ENCODE measurements at regions not wholly inside any gene's neighbourhood (a gene's known extent, or its start where the extent isn't known, plus 50 kb on each side); places are given as distances from the start of the nearest gene placed in this dataset.

- intact Hi-C loops (cut with DNase I): no loop called here
- DNase-seq: no peak
- Histone ChIP-seq H3K36me3 (replicated peaks in 1 of 2) (no peaks in the 10 kb centered on the region), H3K27me3 (no peaks in the 10 kb centered on the region), H3K4me1 (replicated peaks in 1 of 2) (no peaks in the 10 kb centered on the region), H3K9me3 (replicated peaks in 1 of 3) (no peaks in the 10 kb centered on the region), H3K27ac (no peak overlapping the region), H3K4me3 (no peak overlapping the region)
- WGBS, 4 donors: 85 to 97% (median 90%) methylated on average over 3 of the region's 3 CpGs
- TF ChIP-seq CTCF (IDR thresholded peaks at IDR 0.05) (no peak), POLR2A (IDR thresholded peaks at IDR 0.05) (no peak)
Measured at GRCh38 chr12:116465407-116465806, 93.8 kb upstream of the MAP1LC3B2 start.

- no peaks in the 10 kb centered on the region for H3K27me3 ChIP-seq
- WGBS, 4 donors: 58 to 68% (median 64%) methylated on average over 4 of the region's 4 CpGs
- DNase-seq: no peak
- H3K9me3 ChIP-seq (replicated peaks in 1 of 3): no peaks in the 10 kb centered on the region
- intact Hi-C loops (cut with DNase I): no loop called here
- no peaks in the 10 kb centered on the region for H3K36me3 ChIP-seq (replicated peaks in 1 of 2)
- no peaks in the 10 kb centered on the region for H3K4me1 ChIP-seq (replicated peaks in 1 of 2)
- H3K27ac ChIP-seq: no peak overlapping the region
- no peak for TF ChIP-seq POLR2A (IDR thresholded peaks at IDR 0.05)
- no peak for TF ChIP-seq CTCF (IDR thresholded peaks at IDR 0.05)
- no peak overlapping the region for H3K4me3 ChIP-seq
Measured at GRCh38 chr12:116465856-116466255, 93.3 kb upstream of the MAP1LC3B2 start.

- no peak for DNase-seq
- H3K27me3 ChIP-seq: no peaks in the 10 kb centered on the region
- H3K4me3 ChIP-seq: no peak overlapping the region
- intact Hi-C loops (cut with DNase I): no loop called here
- H3K36me3 ChIP-seq (replicated peaks in 1 of 2): no peaks in the 10 kb centered on the region
- H3K27ac ChIP-seq: no peak overlapping the region
- no peaks in the 10 kb centered on the region for H3K9me3 ChIP-seq (replicated peaks in 1 of 3)
- WGBS, 4 donors: 60 to 85% (median 67%) methylated on average over 3 of the region's 3 CpGs
- TF ChIP-seq POLR2A (IDR thresholded peaks at IDR 0.05) (no peak), CTCF (IDR thresholded peaks at IDR 0.05) (no peak)
- H3K4me1 ChIP-seq (replicated peaks in 1 of 2): no peaks in the 10 kb centered on the region
Measured at GRCh38 chr12:116466536-116466935, 92.6 kb upstream of the MAP1LC3B2 start.

GRCh38 chr12:116469344-116469743 lies 89.8 kb upstream of the MAP1LC3B2 start:
- Histone ChIP-seq H3K36me3 (replicated peaks in 1 of 2) (no peaks in the 10 kb centered on the region), H3K9me3 (replicated peaks in 1 of 3) (no peaks in the 10 kb centered on the region), H3K4me3 (no peak overlapping the region), H3K4me1 (replicated peaks in 1 of 2) (no peaks in the 10 kb centered on the region), H3K27ac (no peak overlapping the region), H3K27me3 (no peaks in the 10 kb centered on the region)
- no peak for DNase-seq
- 70 to 92% (median 71%) methylated on average over 3 of the region's 3 CpGs for WGBS, 4 donors
- intact Hi-C loops (cut with DNase I): no loop called here
- TF ChIP-seq CTCF (IDR thresholded peaks at IDR 0.05) (no peak), POLR2A (IDR thresholded peaks at IDR 0.05) (no peak)

Measured in adrenal gland (tissue), 9 donors.